SK-N-SH (cell line): ENCODE measurements at regions not wholly inside any gene's neighbourhood (a gene's known extent, or its start where the extent isn't known, plus 50 kb on each side); places are given as distances from the start of the nearest gene placed in this dataset.

Source experiments
- CTCF ChIA-PET: fragments of 300-600, 350-600 bp; formaldehyde crosslinking; extraction: SDS; loops from one replicate; lab custom pipeline; 2021; lab: Yijun Ruan, JAX
- POLR2A ChIA-PET: fragments of 350-600 bp; sonication (Branson Sonifier 250); formaldehyde crosslinking; extraction: SDS; loops from one replicate; lab custom pipeline; 2020; ENCODE audit warnings: antibody characterized with exemption, inconsistent platforms; lab: Yijun Ruan, JAX
- DNase-seq: peaks from one replicate; pipeline ENCODE4 v3.0.0; 2012
- H2AFZ ChIP-seq: fragments of 200-600 bp; sonication (generic); 2 replicates; pipeline ENCODE4 v1.8.1; 2016; ENCODE audit warnings: antibody characterized with exemption, mild to moderate bottlenecking, low read depth
- H3F3A ChIP-seq: fragments of 200-600 bp; sonication (generic); replicated peaks from 2 replicates; pipeline ENCODE3; 2016; ENCODE audit warnings: antibody characterized with exemption, mild to moderate bottlenecking; ENCODE audit not compliant: insufficient read depth
- H3K27ac ChIP-seq, 2 experiments: fragments of 200-500 bp in 1 of 2; fragments of 200-600 bp in 1 of 2; sonication (Bioruptor generic) in 1 of 2; sonication (generic), shearing (Covaris generic) in 1 of 2; 2 replicates each; pipeline versions ENCODE4 v1.5.1 to v1.6.1; 2014 to 2016; ENCODE audit warnings: low read depth in 2 of 2, inconsistent platforms in 1 of 2, low read length in 1 of 2, mild to moderate bottlenecking in 1 of 2, mixed read lengths in 1 of 2
- H3K27me3 ChIP-seq: fragments of 200-600 bp; sonication (generic), shearing (Covaris generic); 2 replicates; pipeline ENCODE4 v1.6.1; 2016; ENCODE audit warnings: mixed run types; ENCODE audit not compliant: insufficient read depth
- H3K36me3 ChIP-seq, 2 experiments: fragments of 200-500 bp in 1 of 2; fragments of 200-600 bp in 1 of 2; sonication (Bioruptor generic) in 1 of 2; sonication (generic) in 1 of 2; replicated peaks in 1 of 2; 2 replicates each; pipeline versions ENCODE3 to v1.5.1; 2014 to 2016; ENCODE audit warnings: low read length in 1 of 2, mild to moderate bottlenecking in 1 of 2; ENCODE audit not compliant: insufficient read depth in 2 of 2, control insufficient read depth in 1 of 2
- H3K4me1 ChIP-seq, 2 experiments: fragments of 200-500 bp in 1 of 2; fragments of 200-600 bp in 1 of 2; sonication (Bioruptor generic) in 1 of 2; sonication (generic), shearing (Covaris generic) in 1 of 2; 2 replicates each; pipeline versions ENCODE4 v1.5.1 to v1.6.1; 2014 to 2016; ENCODE audit warnings: low read depth in 1 of 2, low read length in 1 of 2, mixed run types in 1 of 2; ENCODE audit not compliant: insufficient read depth in 2 of 2, control insufficient read depth in 1 of 2
- H3K4me2 ChIP-seq: fragments of 200-600 bp; sonication (generic), shearing (Covaris generic); 2 replicates; pipeline ENCODE4 v1.6.1; 2017; ENCODE audit warnings: mixed run types
- H3K4me3 ChIP-seq, 2 experiments: fragments of 200-500 bp in 1 of 2; fragments of 200-600 bp in 1 of 2; sonication (Bioruptor generic) in 1 of 2; sonication (generic), shearing (Covaris generic) in 1 of 2; 2 replicates each; pipeline versions ENCODE4 v1.5.1 to v1.8.1; 2014 to 2016; ENCODE audit warnings: low read depth in 2 of 2, inconsistent platforms in 1 of 2, low read length in 1 of 2, mild to moderate bottlenecking in 1 of 2, mixed read lengths in 1 of 2, moderate library complexity in 1 of 2
- H3K79me2 ChIP-seq: fragments of 200-600 bp; sonication (generic); 2 replicates; pipeline ENCODE4 v1.8.1; 2017; ENCODE audit warnings: mild to moderate bottlenecking; ENCODE audit not compliant: insufficient read depth
- H3K9ac ChIP-seq: fragments of 200-600 bp; sonication (generic); 2 replicates; pipeline ENCODE4 v1.6.1; 2017; ENCODE audit warnings: mixed run types
- H3K9me2 ChIP-seq: fragments of 200-600 bp; sonication (generic); 2 replicates; pipeline ENCODE4 v1.6.1; 2017; ENCODE audit warnings: mixed run types
- H3K9me3 ChIP-seq: fragments of 200-600 bp; sonication (generic); 2 replicates; pipeline ENCODE4 v1.6.1; 2017; ENCODE audit warnings: mixed run types, mild to moderate bottlenecking, moderate library complexity
- H4K20me1 ChIP-seq: fragments of 200-600 bp; sonication (generic); 2 replicates; pipeline ENCODE4 v1.6.1; 2017; ENCODE audit warnings: mild to moderate bottlenecking, mixed run types; ENCODE audit not compliant: insufficient read depth
- CTCF ChIP-seq: fragments of 200-600 bp; sonication (generic); IDR thresholded peaks from 2 replicates; pipeline ENCODE4 v1.6.1; 2017; ENCODE audit warnings: antibody characterized with exemption, mild to moderate bottlenecking, moderate library complexity
- EP300 ChIP-seq, 2 experiments: IDR thresholded peaks; 2 replicates each; pipeline versions ENCODE4 v1.4.0 to v1.6.1; 2012; ENCODE audit warnings: borderline replicate concordance in 1 of 2, low read depth in 1 of 2, low read length in 1 of 2
- EZH2phosphoT487 ChIP-seq: fragments of 200-600 bp; sonication (generic); IDR thresholded peaks from 2 replicates; pipeline ENCODE4 v1.6.1; 2017; ENCODE audit warnings: low read depth, mixed run types, mild to moderate bottlenecking, antibody characterized with exemption, moderate library complexity, borderline replicate concordance
- GATA2 ChIP-seq: sonication (generic); formaldehyde crosslinking; IDR thresholded peaks from 2 replicates; pipeline ENCODE4 v1.5.0; 2020; ENCODE audit warnings: mild to moderate bottlenecking, missing genetic modification reagents
- NRF1 ChIP-seq: IDR thresholded peaks from 2 replicates; pipeline ENCODE4 v1.6.1; 2012; ENCODE audit warnings: low read depth, mild to moderate bottlenecking, low read length
- PBX3 ChIP-seq: IDR thresholded peaks from 2 replicates; pipeline ENCODE4; 2012
- RCOR1 ChIP-seq: fragments of 150-350 bp; IDR thresholded peaks from 2 replicates; pipeline ENCODE4 v1.6.1; 2017; ENCODE audit warnings: antibody characterized with exemption, low read length
- RFX5 ChIP-seq: IDR thresholded peaks from 2 replicates; pipeline ENCODE4 v1.6.1; 2012; ENCODE audit warnings: mild to moderate bottlenecking, improper control_type of control experiment, low read length
- TAF1 ChIP-seq: IDR thresholded peaks from 2 replicates; pipeline ENCODE4 v1.6.1; 2012; ENCODE audit warnings: low read depth, mild to moderate bottlenecking, low read length, moderate library complexity, borderline replicate concordance
- USF1 ChIP-seq: IDR thresholded peaks from 2 replicates; pipeline ENCODE4 v1.4.0; 2012; ENCODE audit warnings: low read depth, borderline replicate concordance
- WGBS: methylation state at CpG from one replicate; pipeline ENCODE4 v1.1.6; 2017; ENCODE audit warnings: low lambda C conversion rate; 5-methylcytosine and 5-hydroxymethylcytosine counted together

- Histone ChIP-seq H3K4me3 (no peak overlapping the region), H3K27me3 (no peaks in the 10 kb centered on the region), H3K27ac (no peak overlapping the region), H3K36me3 (no peaks in the 10 kb centered on the region), H3K9me3 (no peaks in the 10 kb centered on the region), H3K9me2 (no peaks in the 10 kb centered on the region), H3K79me2 (no peaks in the 10 kb centered on the region), H3K4me2 (no peak overlapping the region), H3K9ac (no peak overlapping the region), H3F3A (no peaks in the 10 kb centered on the region)
- 58% methylated on average over 6 of the region's 6 CpGs for WGBS
- no peak for TF ChIP-seq USF1
- no peak for TF ChIP-seq EZH2phosphoT487
- no peak for TF ChIP-seq NRF1
- no peak for TF ChIP-seq RFX5
- no peak for TF ChIP-seq EP300 (IDR thresholded peaks at IDR 0.05; ENCODE audit: borderline replicate concordance in 1 of 2, low read depth in 1 of 2, low read length in 1 of 2)
- no peak for TF ChIP-seq RCOR1
- no peak for TF ChIP-seq TAF1
- TF ChIP-seq GATA2: no peak
- TF ChIP-seq, all 33 proteins: peak for 0
- DNase-seq: no peak
- ChIA-PET POLR2A (no interaction called here), CTCF (no interaction called here)
- Histone ChIP-seq H4K20me1 (no peaks in the 10 kb centered on the region), H3K4me1 (no peaks in the 10 kb centered on the region; a peak in 1 of 4 replicates), H2AFZ (no peak overlapping the region)
These were observed 268.7 kb upstream of the CDH5 start for GRCh38 chr16:66097751-66098150.

GRCh38 chr16:66095676-66096075, 270.8 kb upstream of the CDH5 start:
- H4K20me1 ChIP-seq: no peaks in the 10 kb centered on the region
- H3F3A ChIP-seq: no peaks in the 10 kb centered on the region
- no peaks in the 10 kb centered on the region for H3K27me3 ChIP-seq
- no peaks in the 10 kb centered on the region for H3K4me1 ChIP-seq
- H3K79me2 ChIP-seq: no peaks in the 10 kb centered on the region
- H3K9me2 ChIP-seq: no peaks in the 10 kb centered on the region
- TF ChIP-seq CTCF (peak; percentile 20; the same call in 1 of the 2 replicates), PBX3 (no peak)
- no peak for DNase-seq
- ChIA-PET CTCF (no interaction called here), POLR2A (no interaction called here)
- H3K4me3 ChIP-seq: no peak overlapping the region
- H3K36me3 ChIP-seq: no peaks in the 10 kb centered on the region
- no peak overlapping the region for H3K27ac ChIP-seq
- H2AFZ ChIP-seq: no peak overlapping the region
- no peak overlapping the region for H3K9ac ChIP-seq
- no peak overlapping the region for H3K4me2 ChIP-seq
- H3K9me3 ChIP-seq: no peaks in the 10 kb centered on the region
